ENCODE measurements at regions not wholly inside any gene's neighbourhood (a gene's known extent, or its start where the extent isn't known, plus 50 kb on each side); places are given as distances from the start of the nearest gene placed in this dataset.

DNA sequence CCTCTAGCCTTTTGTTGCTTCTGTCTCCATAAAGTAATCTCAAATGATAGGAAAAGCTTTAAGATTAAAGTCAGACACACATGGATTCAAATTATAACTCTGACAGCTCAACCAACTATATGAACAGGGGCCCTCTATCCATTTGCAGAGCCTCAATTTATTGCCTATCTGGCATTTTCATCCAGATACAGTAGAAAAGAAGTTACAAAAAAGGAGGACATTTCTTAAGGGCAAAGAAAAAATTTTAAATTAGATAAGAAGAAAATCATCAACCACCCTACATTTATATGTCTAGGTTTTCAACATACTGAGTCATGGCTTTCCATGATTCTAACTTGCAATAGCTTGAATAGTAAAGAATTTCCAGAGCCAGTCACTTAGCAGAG lies 567.2 kb downstream of the CAAP1 start:
- Histone ChIP-seq H3K4ac (replicated peaks; ENCODE audit: insufficient read length, low read depth, low read length) (no peak overlapping the region), H3K9me3 (ENCODE audit: insufficient read depth in 2 of 2, low read depth in 1 of 2, low read length in 1 of 2) (no peaks in the 10 kb centered on the region), H2BK12ac (ENCODE audit: low read depth, low read length) (no peak overlapping the region), H4K5ac (ENCODE audit: insufficient read length, low read depth, low read length) (no peak overlapping the region), H3K9ac (replicated peaks in 1 of 4; ENCODE audit: extremely low read depth in 1 of 4, low read depth in 3 of 4, low read length in 3 of 4) (no peak overlapping the region), H3K27me3 (replicated peaks in 1 of 4; ENCODE audit: control insufficient read depth in 3 of 4, extremely low read depth in 1 of 4, insufficient read depth in 3 of 4, low read length in 3 of 4) (no peaks in the 10 kb centered on the region), H3K23ac (ENCODE audit: insufficient read length) (no peak overlapping the region), H3K23me2 (ENCODE audit: low read depth, low read length) (no peaks in the 10 kb centered on the region), H4K20me1 (replicated peaks in 1 of 2; ENCODE audit: control insufficient read depth in 1 of 2, insufficient read depth in 2 of 2, low read length in 2 of 2) (no peaks in the 10 kb centered on the region), H2BK5ac (ENCODE audit: low read depth, low read length) (no peak overlapping the region), H3K18ac (ENCODE audit: extremely low read depth, low read length) (no peak overlapping the region), H3K56ac (replicated peaks; ENCODE audit: insufficient read length, low read depth, low read length) (no peak overlapping the region), H3K36me3 (ENCODE audit: control insufficient read depth in 2 of 4, insufficient read depth in 4 of 4, low read length in 3 of 4) (no peaks in the 10 kb centered on the region), H2BK120ac (replicated peaks; ENCODE audit: low read depth, low read length) (no peak overlapping the region), H4K91ac (replicated peaks; ENCODE audit: insufficient read length, low read length) (no peak overlapping the region), H3K4me3 (ENCODE audit: extremely low read depth in 1 of 4, insufficient read depth in 2 of 4, low read depth in 3 of 4, low read length in 4 of 4) (no peak overlapping the region), H2AK5ac (ENCODE audit: low read depth, low read length) (no peak overlapping the region), H3K4me2 (ENCODE audit: insufficient read depth in 1 of 2, low read depth in 2 of 2, low read length in 2 of 2) (no peak overlapping the region), H3K4me1 (replicated peaks in 1 of 4; ENCODE audit: control insufficient read depth in 3 of 4, insufficient read depth in 4 of 4, low read length in 3 of 4) (no peaks in the 10 kb centered on the region), H3K79me1 (ENCODE audit: low read depth, low read length) (no peaks in the 10 kb centered on the region), H4K8ac (ENCODE audit: extremely low read depth, insufficient read depth, low read length) (no peak overlapping the region), H2BK20ac (ENCODE audit: low read length) (no peak overlapping the region), H2AFZ (ENCODE audit: low read length) (no peak overlapping the region), H3K27ac (ENCODE audit: low read depth, low read length) (no peak overlapping the region), H2BK15ac (ENCODE audit: low read length) (no peak overlapping the region), H3K14ac (ENCODE audit: insufficient read length) (no peak overlapping the region), H3K79me2 (ENCODE audit: control insufficient read depth in 1 of 2, insufficient read depth in 2 of 2, low read length in 2 of 2) (no peaks in the 10 kb centered on the region)
- CTCF ChIA-PET (ENCODE audit: partially characterized antibody): interaction anchor here (0.6 to 4.3 kb wide), 21 partner anchors 8 to 1055 kb away, joined by 3 to 28 read pairs (median 5); no protein-coding TSS in a partner anchor
- no peak for TF ChIP-seq SIX5 (IDR thresholded peaks at IDR 0.05; ENCODE audit: low read depth, low read length)
- TF ChIP-seq CBX8 (IDR thresholded peaks at IDR 0.05; ENCODE audit: borderline replicate concordance, low read depth, low read length): no peak
- TF ChIP-seq MAFK (IDR thresholded peaks at IDR 0.05; ENCODE audit: low read depth, low read length): no peak
- TF ChIP-seq TAF1 (IDR thresholded peaks at IDR 0.05; ENCODE audit: low read depth, low read length): no peak
- no peak for TF ChIP-seq POU5F1 (IDR thresholded peaks at IDR 0.05; ENCODE audit: low read depth, low read length)
- TF ChIP-seq SP1 (IDR thresholded peaks at IDR 0.05; ENCODE audit: low read depth, low read length): no peak
- no peak for TF ChIP-seq POLR2AphosphoS5 (IDR thresholded peaks at IDR 0.05; ENCODE audit: low read depth, low read length)
- TF ChIP-seq ASH2L (IDR thresholded peaks at IDR 0.05; ENCODE audit: low read length): no peak
- TF ChIP-seq SP2 (IDR thresholded peaks at IDR 0.05; ENCODE audit: low read length): no peak
- no peak for TF ChIP-seq SIRT6 (IDR thresholded peaks at IDR 0.05; ENCODE audit: low read length)
- TF ChIP-seq TCF12 (IDR thresholded peaks at IDR 0.05; ENCODE audit: low read depth, low read length): no peak
- TF ChIP-seq CREB1 (IDR thresholded peaks at IDR 0.05): no peak
- no peak for TF ChIP-seq TBP (IDR thresholded peaks at IDR 0.05; ENCODE audit: low read depth, low read length)
- TF ChIP-seq KDM4A (IDR thresholded peaks at IDR 0.05; ENCODE audit: low read depth, low read length, severe bottlenecking): no peak
- no peak for TF ChIP-seq RBBP5 (IDR thresholded peaks at IDR 0.05; ENCODE audit: borderline replicate concordance, low read depth, low read length)
- no peak for TF ChIP-seq EGR1 (IDR thresholded peaks at IDR 0.05; ENCODE audit: borderline replicate concordance, low read depth, low read length)
- TF ChIP-seq, protein P1, sequence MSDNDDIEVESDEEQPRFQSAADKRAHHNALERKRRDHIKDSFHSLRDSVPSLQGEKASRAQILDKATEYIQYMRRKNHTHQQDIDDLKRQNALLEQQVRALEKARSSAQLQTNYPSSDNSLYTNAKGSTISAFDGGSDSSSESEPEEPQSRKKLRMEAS (IDR thresholded peaks at IDR 0.05): no peak
- no peak for TF ChIP-seq POLR2A (IDR thresholded peaks at IDR 0.05; ENCODE audit: control extremely low read depth in 1 of 2, low read depth in 2 of 2, low read length in 2 of 2)
- FAIRE-seq: no peak
- no peak for DNase-seq (ENCODE audit: low read depth in 1 of 2, low spot score in 2 of 2)
- POLR2A ChIA-PET (ENCODE audit: partially characterized antibody): no interaction called here
